GM18873 (cell line): ENCODE measurements at regions not wholly inside any gene's neighbourhood (a gene's known extent, or its start where the extent isn't known, plus 50 kb on each side); places are given as distances from the start of the nearest gene placed in this dataset.

Source experiments
- ATAC-seq: cut with Tn5 transposase; IDR thresholded peaks from one replicate; pipeline ENCODE4 v1.9.1; 2021; ENCODE audit warnings: mild to moderate bottlenecking, moderate library complexity, moderate number of reproducible peaks; ENCODE audit not compliant: unreplicated experiment, low FRiP score

DNA sequence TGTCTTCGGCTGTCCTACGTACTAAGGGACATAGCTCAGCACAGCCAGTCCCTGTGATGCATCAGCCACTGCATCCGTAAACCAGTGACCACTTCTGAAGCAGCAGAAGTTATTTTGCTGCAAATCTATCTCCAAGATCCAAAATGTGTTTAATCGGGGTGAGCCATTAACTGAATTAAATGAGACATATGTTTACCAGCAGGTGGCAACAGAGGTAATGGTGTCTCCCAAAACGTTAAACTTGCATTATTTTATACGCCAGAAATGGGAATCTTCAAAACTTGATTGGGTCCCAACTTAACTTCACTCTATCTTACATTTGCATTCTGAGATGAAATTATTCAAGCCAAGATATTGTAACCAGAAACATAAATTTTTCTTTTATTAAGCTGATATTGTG lies 75.3 kb upstream of the BOC start:
- ATAC-seq = no peak

GRCh38 chr3:113136544-113136943 lies 74.8 kb upstream of the BOC start:
- ATAC-seq = no peak

DNA sequence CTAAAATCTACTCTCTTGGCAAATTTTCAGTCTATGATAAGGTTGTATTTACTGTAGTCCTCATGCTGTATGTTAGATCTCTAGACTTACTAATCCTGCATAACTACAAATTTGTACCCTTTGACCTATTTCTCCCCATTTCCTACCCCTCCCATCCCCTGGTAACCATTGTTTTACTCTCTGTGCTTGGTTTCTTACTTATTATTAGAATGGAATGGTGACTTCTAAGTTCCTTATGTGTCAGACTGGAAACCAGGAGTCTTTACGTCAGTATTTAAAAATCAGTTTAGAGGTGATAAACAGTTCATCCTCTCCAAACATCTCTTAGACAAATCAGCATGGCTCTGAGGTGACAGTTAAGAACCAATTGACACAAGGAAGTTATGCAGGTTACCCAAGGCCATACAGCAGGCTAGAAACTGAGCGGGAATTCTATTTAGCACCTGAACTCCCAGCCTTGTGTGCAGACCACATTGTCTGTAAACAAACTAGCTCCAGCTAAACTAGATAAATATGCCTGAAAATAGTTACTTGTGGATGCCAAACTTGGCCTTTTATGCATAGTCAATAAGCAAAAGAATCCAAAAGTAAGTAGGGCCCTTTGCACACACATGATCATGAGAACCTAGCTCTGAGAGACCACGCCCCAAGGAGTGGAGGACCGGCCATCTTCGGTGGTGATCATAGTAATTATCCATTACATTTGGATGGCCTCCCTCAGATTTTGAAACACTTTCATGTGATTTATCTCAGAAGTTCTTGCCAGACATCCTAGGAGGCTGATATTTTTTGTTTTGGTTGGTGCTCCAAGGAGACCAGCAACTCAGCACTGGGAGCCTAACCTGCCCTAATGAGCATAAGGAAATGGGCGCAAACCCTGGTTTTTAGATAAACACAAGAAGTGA lies 72.3 kb upstream of the BOC start:
- no peak for ATAC-seq

GRCh38 chr3:113140876-113141275 lies 70.5 kb upstream of the BOC start:
- no peak for ATAC-seq

DNA sequence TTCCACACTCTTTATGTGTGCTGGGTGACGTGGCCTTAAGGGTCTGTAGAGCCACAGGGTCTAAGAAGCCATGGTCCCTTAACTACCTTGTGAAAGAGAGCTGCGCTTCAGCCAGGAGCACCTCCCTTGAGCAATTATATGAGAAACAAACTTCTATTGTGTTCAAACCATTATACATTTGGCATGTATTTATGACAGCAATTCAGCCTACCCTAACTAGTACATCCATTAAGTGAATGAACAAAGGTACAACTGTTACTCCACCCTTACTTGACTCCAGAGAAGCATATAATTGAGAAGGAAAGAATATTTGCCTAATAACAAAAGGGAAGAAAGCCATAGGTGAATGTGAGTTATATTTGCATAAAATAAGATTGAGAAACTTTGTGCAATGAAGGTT lies 69.8 kb upstream of the BOC start:
- ATAC-seq = no peak

- ATAC-seq = no peak
Measured at GRCh38 chr3:113142476-113142875, 68.9 kb upstream of the BOC start.

DNA sequence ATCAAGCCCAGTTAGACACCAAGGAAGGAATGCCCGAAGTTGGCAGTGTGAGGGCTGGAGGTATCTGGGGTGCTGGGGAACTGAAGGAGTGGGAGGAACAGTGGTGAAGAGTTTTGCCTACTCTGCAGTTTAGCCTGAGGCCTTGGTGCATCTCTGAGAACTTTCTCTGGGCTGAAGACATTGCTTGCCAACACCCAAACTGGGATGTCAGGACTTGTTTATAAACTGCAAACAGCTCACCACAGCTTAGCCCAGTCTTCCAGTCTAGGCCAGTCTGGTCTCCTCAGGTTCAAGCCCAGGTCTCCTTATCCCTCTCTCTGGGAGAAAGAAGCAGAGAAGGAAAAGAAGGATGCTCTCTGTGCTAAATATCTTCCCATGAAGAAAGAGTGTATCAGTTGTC lies 68.0 kb upstream of the BOC start:
- no peak for ATAC-seq

DNA sequence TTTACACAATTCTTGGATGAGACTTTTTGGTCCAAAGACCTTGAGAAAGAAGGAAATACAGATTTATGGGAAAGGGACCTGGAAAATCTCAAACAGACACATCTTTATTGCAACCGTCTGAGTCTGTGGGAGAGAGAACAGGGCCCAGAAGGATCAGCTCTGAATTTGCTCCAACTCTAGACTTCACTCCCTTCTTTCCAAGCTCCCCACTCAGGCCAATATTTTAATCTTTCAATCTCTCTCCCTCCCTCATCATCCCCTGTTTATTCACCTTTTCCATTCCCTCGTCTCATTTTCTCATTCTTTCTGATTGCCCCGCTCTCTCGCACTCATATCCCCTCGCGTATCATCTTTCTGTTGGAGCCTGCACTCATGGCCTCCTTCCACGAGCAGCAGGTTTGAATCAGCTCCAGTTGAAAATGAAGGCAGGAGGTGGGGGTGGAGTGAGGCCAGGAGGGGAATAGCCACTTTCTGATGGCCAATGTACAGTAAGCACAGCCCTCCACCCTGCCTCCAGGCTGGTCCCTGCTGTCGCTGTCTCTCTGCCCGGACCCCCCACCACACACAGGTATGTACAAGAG lies 63.6 kb upstream of the BOC start:
- no peak for ATAC-seq

- no peak for ATAC-seq
Measured at GRCh38 chr3:113148284-113148683, 63.1 kb upstream of the BOC start.

- no peak for ATAC-seq
Measured at GRCh38 chr3:113150250-113150649, 61.1 kb upstream of the BOC start.

- no peak for ATAC-seq
Measured at GRCh38 chr3:113151461-113152031, 59.8 kb upstream of the BOC start.

- ATAC-seq = no peak
Measured at GRCh38 chr3:113152849-113153248, 58.5 kb upstream of the BOC start.

GRCh38 chr3:113153499-113154107 lies 57.8 kb upstream of the BOC start:
- ATAC-seq = peak; percentile 88

- no peak for ATAC-seq
Measured at GRCh38 chr3:113156816-113157333, 54.5 kb upstream of the BOC start.

DNA sequence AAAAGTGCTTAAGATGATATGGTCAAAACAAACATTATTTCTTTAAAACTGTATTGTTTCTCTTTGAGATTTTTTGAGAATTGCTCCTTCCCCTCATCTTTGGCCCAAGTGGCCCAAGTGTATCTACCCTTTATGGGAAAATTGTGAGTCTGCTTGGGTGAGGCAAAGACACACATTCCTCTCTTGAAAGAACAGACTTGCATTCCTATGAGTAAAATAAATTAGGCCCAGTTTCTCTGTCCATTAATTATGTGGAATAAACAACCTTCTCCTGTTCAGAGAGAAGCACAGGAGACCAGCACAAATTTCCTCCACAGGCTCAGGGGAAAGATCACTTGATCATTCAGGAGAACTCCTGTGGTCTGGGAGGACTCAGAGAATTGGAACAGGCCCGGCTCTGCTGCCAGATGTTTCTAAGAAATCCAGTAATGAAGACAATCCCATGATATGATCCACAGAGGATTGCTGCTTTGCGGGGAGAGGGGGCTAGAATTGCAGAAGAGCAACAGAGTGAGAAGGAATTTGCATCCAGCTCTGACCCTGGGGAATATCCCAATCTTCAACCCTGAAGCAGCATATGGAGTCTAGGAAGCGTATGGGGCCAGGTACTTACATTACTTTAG lies 53.8 kb upstream of the BOC start:
- no peak for ATAC-seq

DNA sequence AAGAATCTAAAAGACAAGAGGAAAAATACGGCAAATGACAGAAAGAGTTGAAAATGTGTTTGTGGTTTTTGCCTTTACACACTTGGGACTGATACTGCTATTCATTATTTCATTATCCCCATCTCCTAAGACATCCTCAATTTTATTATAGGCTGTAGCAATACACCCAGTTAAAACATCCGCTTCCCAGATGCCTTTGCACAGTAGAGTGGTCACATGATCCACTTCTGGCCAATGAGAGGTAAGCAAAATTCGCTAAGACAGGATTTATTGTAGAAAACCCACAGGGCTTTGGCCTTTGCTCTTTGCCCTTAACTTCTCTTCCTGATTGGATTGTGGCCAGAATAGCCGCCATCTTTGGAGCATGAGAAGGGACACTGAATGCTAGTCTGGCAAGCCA lies 53.2 kb upstream of the BOC start:
- no peak for ATAC-seq
